ENCODE measurements at regions not wholly inside any gene's neighbourhood (a gene's known extent, or its start where the extent isn't known, plus 50 kb on each side); places are given as distances from the start of the nearest gene placed in this dataset.

GRCh38 chr3:194277104-194277785 lies 73.9 kb downstream of the CPN2 start:
- peak; percentile 78 to 79 for DNase-seq
- Histone ChIP-seq H3K9me3 (no peaks in the 10 kb centered on the region), H3K27me3 (no peaks in the 10 kb centered on the region), H3K4me3 (no peak overlapping the region), H3K36me3 (no peaks in the 10 kb centered on the region), H3K4me1 (peaks cover 13 to 21% of the 10 kb centered on the region in 2 donors), H3K27ac (peak overlapping the region; percentile 81 to 90)
- TF ChIP-seq POLR2A (IDR thresholded peaks at IDR 0.05): no peak
- no peak for TF ChIP-seq CTCF (IDR thresholded peaks at IDR 0.05)
- intact Hi-C loops (cut with DNase I; ENCODE audit: low total_unique reads): loop anchor here (5.0 kb wide), 1 partner anchor 35 kb away; no protein-coding TSS in a partner anchor

GRCh38 chr3:194277786-194278130 lies 73.4 kb downstream of the CPN2 start:
- no peaks in the 10 kb centered on the region for H3K36me3 ChIP-seq
- H3K27me3 ChIP-seq: no peaks in the 10 kb centered on the region
- no peaks in the 10 kb centered on the region for H3K9me3 ChIP-seq
- TF ChIP-seq CTCF (IDR thresholded peaks at IDR 0.05) (no peak), POLR2A (IDR thresholded peaks at IDR 0.05) (no peak)
- peak; percentile 72 to 86 for DNase-seq
- no peak overlapping the region for H3K4me3 ChIP-seq
- H3K27ac ChIP-seq: peak overlapping the region; percentile 81 to 90
- H3K4me1 ChIP-seq: peaks cover 13 to 21% of the 10 kb centered on the region in 2 donors
- intact Hi-C loops (cut with DNase I; ENCODE audit: low total_unique reads): loop anchor here (5.0 kb wide), 1 partner anchor 35 kb away; no protein-coding TSS in a partner anchor

GRCh38 chr3:194278186-194278845 lies 72.8 kb downstream of the CPN2 start:
- Histone ChIP-seq H3K27ac (peak overlapping the region; percentile 81 to 90), H3K4me1 (peaks cover 13 to 21% of the 10 kb centered on the region in 2 donors), H3K4me3 (no peak overlapping the region), H3K9me3 (no peaks in the 10 kb centered on the region), H3K36me3 (no peaks in the 10 kb centered on the region), H3K27me3 (no peaks in the 10 kb centered on the region)
- DNase-seq: peak in 1 of 2 donors; percentile 15
- intact Hi-C loops (cut with DNase I; ENCODE audit: low total_unique reads): loop anchor here (5.0 kb wide), 1 partner anchor 34 kb away; no protein-coding TSS in a partner anchor
- TF ChIP-seq POLR2A (IDR thresholded peaks at IDR 0.05): no peak
- no peak for TF ChIP-seq CTCF (IDR thresholded peaks at IDR 0.05)

GRCh38 chr3:194279101-194279500 lies 72.0 kb downstream of the CPN2 start:
- no peak overlapping the region for H3K4me3 ChIP-seq
- peaks cover 13 to 21% of the 10 kb centered on the region in 2 donors for H3K4me1 ChIP-seq
- TF ChIP-seq POLR2A (IDR thresholded peaks at IDR 0.05) (no peak), CTCF (IDR thresholded peaks at IDR 0.05) (no peak)
- no peaks in the 10 kb centered on the region for H3K27me3 ChIP-seq
- no peaks in the 10 kb centered on the region for H3K9me3 ChIP-seq
- intact Hi-C loops (cut with DNase I; ENCODE audit: low total_unique reads): loop anchor here (5.0 kb wide), 1 partner anchor 33 kb away; no protein-coding TSS in a partner anchor
- peak overlapping the region; percentile 81 to 90 for H3K27ac ChIP-seq
- DNase-seq: peak; percentile 8 to 15
- no peaks in the 10 kb centered on the region for H3K36me3 ChIP-seq
